ENCODE measurements at regions not wholly inside any gene's neighbourhood (a gene's known extent, or its start where the extent isn't known, plus 50 kb on each side); places are given as distances from the start of the nearest gene placed in this dataset.

DNA sequence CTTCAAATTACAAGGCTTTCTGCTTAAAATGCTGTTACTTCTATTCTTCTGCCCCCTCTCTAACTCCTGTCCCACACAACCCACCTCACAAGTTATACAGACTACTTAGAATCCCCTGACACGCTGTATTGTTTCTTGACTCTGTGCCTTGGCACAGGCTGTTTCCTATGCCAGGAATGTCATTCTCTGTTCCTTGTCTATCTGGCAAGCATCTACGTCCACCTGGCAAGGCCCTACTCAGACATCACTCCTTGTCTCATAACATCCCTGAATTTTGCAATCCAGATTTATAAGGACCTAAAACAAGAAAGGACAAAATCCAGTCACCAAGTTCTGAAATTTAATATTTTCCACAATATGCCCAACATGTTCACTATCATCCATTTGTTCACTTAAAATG, 182.0 kb upstream of the CHRM3 start:
- intact Hi-C loops (cut with DNase I), result no loop called here
- no peak overlapping the region for H3K4me3 ChIP-seq
- no peak for DNase-seq
- 69 to 75% (median 72%) methylated on average over 2 of the region's 2 CpGs for WGBS, 4 donors
- no peaks in the 10 kb centered on the region for H3K9me3 ChIP-seq (replicated peaks in 1 of 3)
- H3K27ac ChIP-seq, result no peak overlapping the region
- no peaks in the 10 kb centered on the region for H3K27me3 ChIP-seq
- no peaks in the 10 kb centered on the region for H3K36me3 ChIP-seq (replicated peaks in 1 of 2)
- TF ChIP-seq, protein P1, sequence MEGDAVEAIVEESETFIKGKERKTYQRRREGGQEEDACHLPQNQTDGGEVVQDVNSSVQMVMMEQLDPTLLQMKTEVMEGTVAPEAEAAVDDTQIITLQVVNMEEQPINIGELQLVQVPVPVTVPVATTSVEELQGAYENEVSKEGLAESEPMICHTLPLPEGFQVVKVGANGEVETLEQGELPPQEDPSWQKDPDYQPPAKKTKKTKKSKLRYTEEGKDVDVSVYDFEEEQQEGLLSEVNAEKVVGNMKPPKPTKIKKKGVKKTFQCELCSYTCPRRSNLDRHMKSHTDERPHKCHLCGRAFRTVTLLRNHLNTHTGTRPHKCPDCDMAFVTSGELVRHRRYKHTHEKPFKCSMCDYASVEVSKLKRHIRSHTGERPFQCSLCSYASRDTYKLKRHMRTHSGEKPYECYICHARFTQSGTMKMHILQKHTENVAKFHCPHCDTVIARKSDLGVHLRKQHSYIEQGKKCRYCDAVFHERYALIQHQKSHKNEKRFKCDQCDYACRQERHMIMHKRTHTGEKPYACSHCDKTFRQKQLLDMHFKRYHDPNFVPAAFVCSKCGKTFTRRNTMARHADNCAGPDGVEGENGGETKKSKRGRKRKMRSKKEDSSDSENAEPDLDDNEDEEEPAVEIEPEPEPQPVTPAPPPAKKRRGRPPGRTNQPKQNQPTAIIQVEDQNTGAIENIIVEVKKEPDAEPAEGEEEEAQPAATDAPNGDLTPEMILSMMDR (IDR thresholded peaks at IDR 0.05), result no peak
- no peak for TF ChIP-seq POLR2A (IDR thresholded peaks at IDR 0.05)
- no peaks in the 10 kb centered on the region for H3K4me1 ChIP-seq (replicated peaks in 1 of 2)

DNA sequence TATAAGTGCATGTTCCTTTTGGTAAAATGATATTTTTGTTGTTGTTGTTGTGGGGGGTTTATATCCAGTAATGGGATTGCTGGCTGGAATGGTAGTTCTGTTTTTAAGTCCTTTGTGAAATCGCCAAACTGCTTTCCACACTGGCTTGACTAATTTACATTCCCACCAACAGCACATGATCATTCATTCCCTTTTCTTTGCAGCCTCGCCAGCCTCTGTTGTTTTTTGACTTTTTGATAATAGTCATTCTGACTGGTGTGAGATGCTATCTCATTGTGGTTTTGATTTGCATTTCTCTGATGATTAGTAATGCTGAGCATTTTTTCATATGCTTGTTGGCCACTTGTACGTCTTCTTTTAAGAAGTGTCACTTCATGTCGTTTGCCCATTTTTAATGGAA, 188.5 kb upstream of the CHRM3 start:
- no peaks in the 10 kb centered on the region for H3K36me3 ChIP-seq (replicated peaks in 1 of 2)
- H3K9me3 ChIP-seq (replicated peaks in 1 of 3), result no peaks in the 10 kb centered on the region
- H3K4me1 ChIP-seq (replicated peaks in 1 of 2), result no peaks in the 10 kb centered on the region
- no peak for TF ChIP-seq POLR2A (IDR thresholded peaks at IDR 0.05)
- TF ChIP-seq, protein P1 (IDR thresholded peaks at IDR 0.05), result no peak
- no peak overlapping the region for H3K27ac ChIP-seq
- no peak overlapping the region for H3K4me3 ChIP-seq
- DNase-seq, result no peak
- intact Hi-C loops (cut with DNase I), result no loop called here
- no peaks in the 10 kb centered on the region for H3K27me3 ChIP-seq
- 70 to 85% (median 79%) methylated on average over 4 of the region's 4 CpGs for WGBS, 4 donors

DNA sequence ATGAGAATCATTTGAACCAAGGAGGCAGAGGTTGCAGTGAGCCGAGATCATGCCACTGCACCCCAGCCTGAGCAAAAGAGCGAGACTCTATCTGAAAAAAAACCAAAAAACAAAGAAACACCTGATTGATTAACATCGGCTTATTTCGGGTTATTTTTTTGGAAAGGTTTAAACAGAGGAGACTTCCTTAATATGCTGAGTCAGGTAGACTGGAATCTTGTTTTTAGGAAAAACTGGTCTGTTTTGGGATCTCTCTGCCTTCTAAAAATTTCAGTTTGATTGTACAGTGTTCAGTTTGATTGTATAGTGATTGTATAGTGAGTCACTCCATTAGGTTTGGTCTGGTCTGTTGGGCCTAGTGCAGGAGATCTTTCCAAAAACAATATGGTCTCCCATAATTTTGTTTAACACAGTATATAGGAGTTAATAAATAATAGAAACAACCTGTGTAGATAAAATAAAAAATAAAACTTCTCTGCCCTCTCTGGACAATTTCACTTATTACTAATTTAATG, 196.3 kb upstream of the CHRM3 start:
- H3K27me3 ChIP-seq, result no peaks in the 10 kb centered on the region
- intact Hi-C loops (cut with DNase I), result no loop called here
- no peak overlapping the region for H3K27ac ChIP-seq
- no peaks in the 10 kb centered on the region for H3K36me3 ChIP-seq (replicated peaks in 1 of 2)
- no peak for TF ChIP-seq POLR2A (IDR thresholded peaks at IDR 0.05)
- TF ChIP-seq, protein P1 (IDR thresholded peaks at IDR 0.05), result no peak
- 84 to 92% (median 86%) methylated on average over 4 of the region's 4 CpGs for WGBS, 4 donors
- H3K4me1 ChIP-seq (replicated peaks in 1 of 2), result no peaks in the 10 kb centered on the region
- DNase-seq, result no peak
- H3K9me3 ChIP-seq (replicated peaks in 1 of 3), result no peaks in the 10 kb centered on the region
- no peak overlapping the region for H3K4me3 ChIP-seq

DNA sequence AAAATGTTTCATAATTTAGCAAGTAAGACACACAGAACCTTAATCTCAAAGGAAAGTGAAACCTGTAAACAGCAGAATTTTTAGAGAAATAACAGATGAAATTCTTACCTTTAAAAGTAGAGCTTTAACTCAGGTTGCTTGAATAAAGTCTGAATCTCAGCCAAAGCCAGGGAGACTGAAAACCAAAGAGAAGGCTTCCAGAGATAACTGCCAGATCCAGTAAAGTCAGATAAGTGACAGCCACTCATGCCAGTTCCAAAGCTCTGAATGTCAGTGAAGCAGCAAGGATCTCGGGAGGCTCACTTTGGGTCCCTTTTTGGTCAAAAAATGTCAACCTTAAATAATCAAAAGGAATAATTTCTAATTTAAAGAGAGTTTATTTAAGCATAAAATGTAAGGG, 199.9 kb upstream of the CHRM3 start:
- TF ChIP-seq, protein P1 (IDR thresholded peaks at IDR 0.05), result no peak
- no peak for TF ChIP-seq POLR2A (IDR thresholded peaks at IDR 0.05)
- WGBS, 4 donors, result 70 to 95% (median 84%) methylated on average over 1 of the region's 1 CpG
- no peak overlapping the region for H3K4me3 ChIP-seq
- H3K27ac ChIP-seq, result no peak overlapping the region
- intact Hi-C loops (cut with DNase I), result no loop called here
- H3K4me1 ChIP-seq (replicated peaks in 1 of 2), result no peaks in the 10 kb centered on the region
- no peaks in the 10 kb centered on the region for H3K27me3 ChIP-seq
- H3K36me3 ChIP-seq (replicated peaks in 1 of 2), result no peaks in the 10 kb centered on the region
- H3K9me3 ChIP-seq (replicated peaks in 1 of 3), result no peaks in the 10 kb centered on the region
- no peak for DNase-seq

Data from adrenal gland (tissue), 9 donors.